ACC112 (cell line): ENCODE measurements at regions not wholly inside any gene's neighbourhood (a gene's known extent, or its start where the extent isn't known, plus 50 kb on each side); places are given as distances from the start of the nearest gene placed in this dataset.

Experiments used
- H2AFZ ChIP-seq: fragments of 200-600 bp; sonication (generic); one replicate; pipeline ENCODE4 v1.6.0; 2017; ENCODE audit warnings: antibody characterized with exemption, low read length; ENCODE audit not compliant: unreplicated experiment
- H3K27ac ChIP-seq: fragments of 200-600 bp; sonication (generic); 2 replicates; pipeline ENCODE4 v1.5.1; 2014; ENCODE audit warnings: low read depth, mild to moderate bottlenecking, antibody characterized with exemption, low read length, moderate library complexity
- H3K27me3 ChIP-seq: fragments of 200-600 bp; sonication (generic); 2 replicates; pipeline ENCODE4 v1.6.1; 2014; ENCODE audit warnings: mild to moderate bottlenecking, antibody characterized with exemption, low read length, moderate library complexity, mixed read lengths; ENCODE audit not compliant: insufficient read depth
- H3K36me3 ChIP-seq: fragments of 200-600 bp; sonication (generic); 2 replicates; pipeline ENCODE4 v1.6.1; 2016; ENCODE audit warnings: mild to moderate bottlenecking, antibody characterized with exemption, low read length, moderate library complexity, mixed read lengths; ENCODE audit not compliant: insufficient read depth
- H3K4me1 ChIP-seq: fragments of 200-600 bp; sonication (generic); one replicate; pipeline ENCODE4 v1.6.1; 2016; ENCODE audit warnings: low read length, mixed read lengths; ENCODE audit not compliant: insufficient read depth, unreplicated experiment, control insufficient read depth
- H3K4me3 ChIP-seq: fragments of 200-600 bp; sonication (generic); 2 replicates; pipeline ENCODE4 v1.5.1; 2014; ENCODE audit warnings: mild to moderate bottlenecking, low read depth, low read length
- H3K79me2 ChIP-seq: fragments of 200-600 bp; sonication (generic); one replicate; pipeline ENCODE4 v1.6.0; 2016; ENCODE audit warnings: low read length; ENCODE audit not compliant: control insufficient read depth, unreplicated experiment, insufficient read depth

GRCh38 chr13:44219577-44220548 is 153.8 kb upstream of the SERP2 start:
- Histone ChIP-seq H3K79me2 (no peaks in the 10 kb centered on the region), H2AFZ (no peak overlapping the region), H3K4me1 (peaks cover 33% of the 10 kb centered on the region), H3K27me3 (no peaks in the 10 kb centered on the region), H3K27ac (peak overlapping the region; percentile 82), H3K36me3 (no peaks in the 10 kb centered on the region), H3K4me3 (no peak overlapping the region)

GRCh38 chr13:44220948-44221347 is 152.7 kb upstream of the SERP2 start:
- Histone ChIP-seq H3K27me3 (no peaks in the 10 kb centered on the region), H3K4me3 (no peak overlapping the region), H3K36me3 (no peaks in the 10 kb centered on the region), H2AFZ (no peak overlapping the region), H3K4me1 (peaks cover 33% of the 10 kb centered on the region), H3K79me2 (no peaks in the 10 kb centered on the region), H3K27ac (peak overlapping the region; percentile 82)

GRCh38 chr13:44221657-44222056 is 152.0 kb upstream of the SERP2 start:
- peaks cover 33% of the 10 kb centered on the region for H3K4me1 ChIP-seq
- no peaks in the 10 kb centered on the region for H3K36me3 ChIP-seq
- H3K4me3 ChIP-seq: no peak overlapping the region
- H3K27ac ChIP-seq: no peak overlapping the region
- H2AFZ ChIP-seq: no peak overlapping the region
- H3K27me3 ChIP-seq: no peaks in the 10 kb centered on the region
- H3K79me2 ChIP-seq: no peaks in the 10 kb centered on the region

GRCh38 chr13:44223770-44224444 is 149.7 kb upstream of the SERP2 start:
- no peaks in the 10 kb centered on the region for H3K36me3 ChIP-seq
- no peaks in the 10 kb centered on the region for H3K27me3 ChIP-seq
- no peak overlapping the region for H3K4me3 ChIP-seq
- no peak overlapping the region for H3K27ac ChIP-seq
- no peaks in the 10 kb centered on the region for H3K79me2 ChIP-seq
- peaks cover 27% of the 10 kb centered on the region for H3K4me1 ChIP-seq
- H2AFZ ChIP-seq: no peak overlapping the region

GRCh38 chr13:44224450-44225149 is 149.0 kb upstream of the SERP2 start:
- Histone ChIP-seq H2AFZ (no peak overlapping the region), H3K4me1 (peaks cover 21% of the 10 kb centered on the region), H3K36me3 (no peaks in the 10 kb centered on the region), H3K27me3 (no peaks in the 10 kb centered on the region), H3K4me3 (no peak overlapping the region), H3K79me2 (no peaks in the 10 kb centered on the region), H3K27ac (no peak overlapping the region)

- Histone ChIP-seq H2AFZ (no peak overlapping the region), H3K4me1 (peaks cover 21% of the 10 kb centered on the region), H3K79me2 (no peaks in the 10 kb centered on the region), H3K27me3 (no peaks in the 10 kb centered on the region), H3K27ac (no peak overlapping the region), H3K4me3 (no peak overlapping the region), H3K36me3 (no peaks in the 10 kb centered on the region)
Observed at GRCh38 chr13:44229371-44230030, 144.1 kb upstream of the SERP2 start.

GRCh38 chr13:44230071-44230470 is 143.6 kb upstream of the SERP2 start:
- H3K27me3 ChIP-seq: no peaks in the 10 kb centered on the region
- H2AFZ ChIP-seq: no peak overlapping the region
- no peaks in the 10 kb centered on the region for H3K79me2 ChIP-seq
- H3K27ac ChIP-seq: no peak overlapping the region; the same call in 1 of the 2 replicates
- no peak overlapping the region for H3K4me3 ChIP-seq
- peaks cover 27% of the 10 kb centered on the region for H3K4me1 ChIP-seq
- no peaks in the 10 kb centered on the region for H3K36me3 ChIP-seq

- peaks cover 34% of the 10 kb centered on the region for H3K4me1 ChIP-seq
- H3K27me3 ChIP-seq: no peaks in the 10 kb centered on the region
- H3K27ac ChIP-seq: peak overlapping the region; percentile 91
- peak overlapping the region; percentile 17 for H2AFZ ChIP-seq
- H3K4me3 ChIP-seq: no peak overlapping the region
- H3K79me2 ChIP-seq: no peaks in the 10 kb centered on the region
- H3K36me3 ChIP-seq: no peaks in the 10 kb centered on the region
Observed at GRCh38 chr13:44230736-44231135, 142.9 kb upstream of the SERP2 start.

GRCh38 chr13:44231786-44232516 is 141.7 kb upstream of the SERP2 start:
- H3K4me1 ChIP-seq: peaks cover 46% of the 10 kb centered on the region
- H3K36me3 ChIP-seq: no peaks in the 10 kb centered on the region
- H3K4me3 ChIP-seq: no peak overlapping the region
- peak overlapping the region; percentile 91 for H3K27ac ChIP-seq
- no peaks in the 10 kb centered on the region for H3K79me2 ChIP-seq
- no peaks in the 10 kb centered on the region for H3K27me3 ChIP-seq
- no peak overlapping the region for H2AFZ ChIP-seq
